ENCODE measurements at regions not wholly inside any gene's neighbourhood (a gene's known extent, or its start where the extent isn't known, plus 50 kb on each side); places are given as distances from the start of the nearest gene placed in this dataset.

DNA sequence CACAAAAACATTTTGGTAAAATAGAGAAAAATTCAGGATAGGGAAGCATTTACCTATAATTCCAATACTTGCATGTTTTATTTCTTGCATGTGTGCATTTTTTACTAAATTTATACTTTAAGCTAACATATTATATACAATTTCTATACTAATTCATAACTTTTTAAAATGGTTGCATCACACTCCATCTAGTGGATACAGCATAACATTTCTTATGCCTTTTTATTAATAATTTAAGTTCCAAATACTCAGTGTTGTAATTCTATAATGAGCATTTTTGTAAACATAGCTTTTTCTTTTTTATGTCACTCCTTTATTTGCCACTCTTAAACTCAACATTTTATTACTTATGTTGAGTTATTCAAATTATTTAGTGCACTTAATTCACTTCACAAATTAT is 477.7 kb downstream of the ZBBX start:
- TF ChIP-seq, protein P1, sequence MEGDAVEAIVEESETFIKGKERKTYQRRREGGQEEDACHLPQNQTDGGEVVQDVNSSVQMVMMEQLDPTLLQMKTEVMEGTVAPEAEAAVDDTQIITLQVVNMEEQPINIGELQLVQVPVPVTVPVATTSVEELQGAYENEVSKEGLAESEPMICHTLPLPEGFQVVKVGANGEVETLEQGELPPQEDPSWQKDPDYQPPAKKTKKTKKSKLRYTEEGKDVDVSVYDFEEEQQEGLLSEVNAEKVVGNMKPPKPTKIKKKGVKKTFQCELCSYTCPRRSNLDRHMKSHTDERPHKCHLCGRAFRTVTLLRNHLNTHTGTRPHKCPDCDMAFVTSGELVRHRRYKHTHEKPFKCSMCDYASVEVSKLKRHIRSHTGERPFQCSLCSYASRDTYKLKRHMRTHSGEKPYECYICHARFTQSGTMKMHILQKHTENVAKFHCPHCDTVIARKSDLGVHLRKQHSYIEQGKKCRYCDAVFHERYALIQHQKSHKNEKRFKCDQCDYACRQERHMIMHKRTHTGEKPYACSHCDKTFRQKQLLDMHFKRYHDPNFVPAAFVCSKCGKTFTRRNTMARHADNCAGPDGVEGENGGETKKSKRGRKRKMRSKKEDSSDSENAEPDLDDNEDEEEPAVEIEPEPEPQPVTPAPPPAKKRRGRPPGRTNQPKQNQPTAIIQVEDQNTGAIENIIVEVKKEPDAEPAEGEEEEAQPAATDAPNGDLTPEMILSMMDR (IDR thresholded peaks at IDR 0.05) = no peak
- no peak for TF ChIP-seq POLR2A (IDR thresholded peaks at IDR 0.05)

Measured in prostate gland (tissue), 2 donors.